NCI-H2196 treated with DMSO at 0.1 percent for 48 hours (cell line): ENCODE measurements at regions not wholly inside any gene's neighbourhood (a gene's known extent, or its start where the extent isn't known, plus 50 kb on each side); places are given as distances from the start of the nearest gene placed in this dataset.

Experiments used
- DNase-seq: peaks from one replicate; lab custom pipeline; 2025; ENCODE audit not compliant: unreplicated experiment; lab: John Stamatoyannopoulos, UW

DNA sequence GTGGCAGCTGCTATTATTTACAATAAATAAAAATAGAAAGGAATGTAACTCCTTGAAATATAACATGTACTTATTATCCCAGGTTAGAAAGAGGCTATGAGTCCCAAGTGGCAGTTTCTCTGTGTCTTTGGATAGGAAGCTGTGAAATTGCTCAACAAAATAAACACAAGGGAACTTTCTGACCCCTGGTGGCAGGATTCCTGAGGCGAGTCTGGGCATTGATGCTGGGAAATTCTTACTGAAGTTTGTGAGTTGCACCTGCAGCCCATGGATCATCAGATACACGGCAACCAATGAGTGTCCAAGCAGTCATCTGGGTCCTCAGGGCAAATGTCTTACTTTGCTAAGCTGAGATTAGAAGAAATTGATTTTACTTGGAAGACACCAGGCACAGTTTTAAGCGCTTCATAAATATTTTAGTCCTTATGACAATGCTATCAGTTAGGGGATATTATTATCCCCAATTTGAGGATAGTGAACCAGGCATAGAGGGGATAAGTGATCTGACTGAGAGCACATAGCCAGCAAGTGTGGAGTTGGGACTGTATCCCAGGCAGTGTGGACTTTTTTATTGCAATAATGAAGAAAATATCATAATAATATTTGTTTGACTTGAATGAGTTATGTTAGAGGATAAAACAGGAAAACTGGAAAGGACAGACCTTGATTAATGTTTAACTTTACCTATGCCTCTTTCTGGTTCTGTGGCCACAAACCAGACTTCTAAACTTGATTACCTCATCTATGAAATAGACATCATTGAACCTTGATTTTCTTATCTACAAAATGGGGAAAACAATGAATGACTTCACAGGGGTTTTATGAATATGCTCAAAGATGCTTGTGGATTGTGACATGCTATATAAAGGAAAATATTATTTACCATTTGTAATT, 265.5 kb upstream of the ADAMTSL1 start:
- no peak for DNase-seq

DNA sequence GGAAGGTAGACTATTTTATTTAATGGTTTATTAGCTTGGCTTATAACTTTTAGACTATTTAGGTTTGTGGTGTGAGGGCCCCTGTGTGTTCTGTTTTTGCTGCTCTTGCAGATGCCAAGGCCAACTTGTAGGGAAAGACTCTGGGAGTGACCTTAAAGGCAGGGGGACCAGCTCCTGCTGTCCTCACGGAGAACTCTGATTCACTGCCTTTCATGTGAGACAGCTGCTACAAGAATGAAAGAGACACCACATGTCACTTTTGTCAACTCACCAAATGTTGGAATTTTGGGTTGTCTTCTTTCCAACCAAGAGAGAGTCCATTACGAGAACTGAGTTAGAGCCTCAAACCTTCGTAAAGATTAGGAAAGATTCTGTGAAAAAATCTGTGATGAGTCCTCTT, 258.3 kb upstream of the ADAMTSL1 start:
- no peak for DNase-seq

DNA sequence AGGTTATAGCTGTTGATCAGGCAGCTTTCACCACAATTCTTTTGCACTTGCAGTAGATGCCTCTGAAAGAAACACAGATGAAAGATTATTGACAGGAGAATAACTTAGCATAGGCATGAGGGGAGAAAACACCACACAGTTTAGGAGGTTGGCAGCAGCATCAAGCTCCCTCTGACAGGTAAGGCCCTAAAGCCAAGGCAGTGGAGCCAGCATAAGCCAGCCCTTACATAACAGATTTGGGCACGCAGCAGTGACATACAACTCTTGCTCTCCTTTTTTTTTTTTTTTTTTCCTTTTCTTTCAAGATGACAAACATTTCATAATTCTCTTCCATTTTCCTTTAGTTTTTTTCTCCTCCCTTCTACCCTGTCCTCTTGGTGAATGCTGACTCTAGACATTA, 257.6 kb upstream of the ADAMTSL1 start:
- DNase-seq = no peak

DNA sequence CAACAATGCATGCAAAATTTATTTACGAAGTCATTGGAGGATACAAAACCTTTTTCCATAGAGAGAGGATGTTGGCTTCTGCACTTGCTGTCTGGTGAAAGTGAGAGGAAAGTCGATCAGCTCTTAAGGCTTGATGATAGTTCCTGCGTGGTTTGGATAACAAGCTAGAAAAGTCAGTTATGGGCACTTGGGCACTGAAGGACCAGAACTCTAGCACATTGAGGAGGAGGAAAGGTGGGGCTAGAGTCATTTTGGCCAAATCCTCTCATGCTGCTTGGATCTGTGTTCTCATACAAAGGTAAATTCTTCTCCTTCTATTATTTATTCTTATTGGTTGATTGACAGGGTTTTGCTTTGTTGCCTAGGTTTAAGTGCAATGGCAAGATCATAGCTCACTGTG, 245.9 kb upstream of the ADAMTSL1 start:
- no peak for DNase-seq

DNA sequence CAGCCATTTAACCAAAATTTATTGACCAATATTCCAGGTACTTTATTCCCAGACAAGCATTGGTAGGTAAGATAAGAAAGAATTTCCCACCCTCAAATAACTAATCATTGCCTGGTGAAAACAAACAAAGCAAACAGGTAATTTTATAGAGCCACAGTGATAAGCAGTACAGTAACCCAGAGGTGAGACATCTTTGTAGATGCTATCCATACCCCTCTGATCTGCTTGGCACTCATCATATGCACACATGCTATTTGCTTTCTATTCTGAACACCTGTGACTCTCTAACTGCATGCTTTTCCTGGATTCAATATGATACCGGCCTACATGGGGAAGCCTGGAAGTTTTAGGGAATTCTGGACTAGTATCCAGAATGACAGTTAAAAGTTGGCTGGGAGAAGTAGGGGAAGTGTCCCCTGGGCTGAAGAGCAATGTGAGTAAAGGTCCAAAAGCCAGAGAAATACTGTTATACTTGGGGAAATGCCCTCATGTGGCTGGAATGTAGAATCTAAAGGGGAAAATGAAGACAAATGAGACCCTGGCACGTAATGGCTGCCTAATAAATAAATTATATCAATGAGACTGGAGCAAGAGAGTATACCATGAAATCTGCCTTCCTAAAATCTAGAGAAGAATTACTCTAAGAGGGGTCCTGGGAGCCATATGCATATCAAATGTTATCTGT, 243.8 kb upstream of the ADAMTSL1 start:
- no peak for DNase-seq

DNA sequence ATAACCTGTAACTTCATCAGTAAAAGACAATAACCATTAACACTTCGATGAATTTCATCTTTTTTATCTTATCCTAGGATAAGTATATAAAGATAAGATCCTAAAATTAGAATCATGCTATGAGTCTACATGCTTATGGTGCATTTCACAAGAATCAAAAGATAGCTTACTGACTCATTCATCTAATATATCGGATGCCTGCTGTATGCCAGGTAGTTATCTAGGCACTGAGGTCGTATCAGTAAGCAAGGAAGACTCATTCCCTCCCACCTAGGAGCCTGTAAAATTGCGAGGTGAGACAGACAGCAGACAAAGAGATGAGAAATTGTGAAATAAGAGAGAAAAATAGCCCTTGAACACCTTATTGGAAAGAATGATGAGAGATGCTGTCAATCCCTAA, 240.6 kb upstream of the ADAMTSL1 start:
- DNase-seq = no peak

DNA sequence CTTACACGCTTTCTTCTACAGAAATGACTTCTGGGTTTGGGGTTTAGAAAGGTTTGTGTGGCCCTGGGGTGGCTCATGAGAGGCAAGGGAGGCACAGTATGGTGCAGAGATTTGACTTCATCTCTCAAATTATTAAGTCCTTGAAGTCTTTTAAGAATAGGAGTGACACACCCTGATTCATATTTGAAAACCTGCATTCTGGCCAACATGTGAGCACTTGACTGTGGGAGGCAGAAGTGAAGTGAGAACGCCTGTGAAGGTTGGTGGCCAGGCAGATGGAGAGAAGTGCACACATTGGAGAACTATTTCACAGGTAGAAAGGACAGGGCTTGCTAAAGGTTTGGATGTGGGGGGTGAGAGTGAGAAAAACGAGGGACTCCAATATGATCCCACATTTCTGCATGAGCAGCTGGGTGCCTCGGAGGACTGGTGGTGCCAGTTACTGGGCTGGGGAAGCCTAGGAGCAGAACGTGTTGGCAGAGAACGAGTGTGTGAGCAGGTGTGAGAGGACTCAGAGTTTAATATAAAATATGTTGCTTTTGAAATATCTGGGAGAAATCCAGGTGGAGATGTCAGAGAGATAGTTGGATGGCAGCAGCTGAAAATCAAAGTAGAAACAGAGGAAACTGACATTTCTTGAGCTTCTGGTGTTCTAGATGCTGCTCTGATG, 240.0 kb upstream of the ADAMTSL1 start:
- no peak for DNase-seq

DNA sequence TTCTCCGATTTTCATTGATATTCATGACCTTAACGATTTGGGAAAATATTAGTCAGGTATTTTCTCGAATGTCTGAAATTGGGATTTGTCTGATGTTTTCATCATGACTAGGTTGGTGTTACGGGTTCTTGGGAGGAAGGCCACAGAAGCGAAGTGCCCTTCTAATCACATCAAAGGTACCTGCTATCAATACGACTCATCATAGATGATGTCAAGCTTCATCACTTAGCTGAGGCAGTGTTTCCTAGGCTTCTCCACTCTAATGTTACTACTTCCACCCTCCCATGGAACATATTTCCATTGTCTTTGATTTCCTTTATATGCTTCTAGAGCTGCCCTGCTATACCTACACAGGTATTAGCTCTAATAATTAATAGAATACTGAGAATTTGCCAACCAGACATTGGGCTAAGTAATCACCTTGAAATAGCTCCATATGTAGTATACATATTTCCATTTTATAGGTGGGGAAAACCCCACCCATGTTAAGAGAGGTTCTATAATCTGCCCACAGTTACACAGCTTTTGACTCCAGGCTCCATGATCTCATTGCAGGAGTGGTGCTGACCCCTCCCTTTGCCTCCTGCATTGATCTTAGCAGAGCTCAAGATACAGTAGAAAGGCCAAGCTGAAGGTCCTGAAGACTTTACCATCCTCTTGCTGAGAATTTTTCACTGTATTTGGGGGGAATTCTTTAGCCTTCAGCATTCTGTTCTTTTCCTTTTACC, 238.6 kb upstream of the ADAMTSL1 start:
- DNase-seq = no peak

DNA sequence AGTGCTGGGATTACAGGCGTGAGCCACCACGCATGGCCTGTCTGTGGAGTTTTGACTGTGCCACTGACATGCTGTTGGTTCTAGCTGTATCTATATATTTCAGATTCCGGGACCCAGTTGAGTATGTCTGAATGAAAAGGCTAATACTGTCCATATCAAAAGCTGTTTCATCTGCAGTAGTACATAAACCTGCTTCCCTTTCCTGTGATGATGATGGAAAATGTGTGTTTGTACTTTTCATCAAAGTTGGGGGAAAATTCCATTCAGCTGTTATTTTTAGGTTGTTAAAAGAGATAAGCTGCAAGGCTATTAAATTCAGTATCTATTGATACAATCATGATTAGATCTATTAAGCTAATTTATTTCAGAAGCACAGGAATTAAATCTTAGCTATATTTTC, 237.6 kb upstream of the ADAMTSL1 start:
- no peak for DNase-seq

DNA sequence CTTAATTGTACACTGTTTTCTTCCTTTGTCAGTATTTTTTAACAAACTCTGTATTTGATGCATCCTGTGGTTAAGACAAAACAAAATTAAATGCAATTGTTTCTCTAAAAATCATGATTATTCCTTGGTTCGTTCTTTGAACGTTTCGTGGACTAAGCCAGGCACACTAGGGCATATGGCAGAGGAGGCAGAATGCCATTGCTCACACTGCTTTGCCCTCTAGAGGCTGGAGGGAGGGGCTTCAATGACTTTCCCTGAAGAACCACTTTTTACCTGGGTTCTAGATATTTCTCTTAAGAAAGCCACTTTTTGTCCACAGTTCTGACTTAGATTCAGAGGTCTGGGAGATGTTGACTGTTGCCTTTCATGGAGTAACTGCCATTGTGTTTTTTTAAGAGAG, 236.2 kb upstream of the ADAMTSL1 start:
- no peak for DNase-seq

DNA sequence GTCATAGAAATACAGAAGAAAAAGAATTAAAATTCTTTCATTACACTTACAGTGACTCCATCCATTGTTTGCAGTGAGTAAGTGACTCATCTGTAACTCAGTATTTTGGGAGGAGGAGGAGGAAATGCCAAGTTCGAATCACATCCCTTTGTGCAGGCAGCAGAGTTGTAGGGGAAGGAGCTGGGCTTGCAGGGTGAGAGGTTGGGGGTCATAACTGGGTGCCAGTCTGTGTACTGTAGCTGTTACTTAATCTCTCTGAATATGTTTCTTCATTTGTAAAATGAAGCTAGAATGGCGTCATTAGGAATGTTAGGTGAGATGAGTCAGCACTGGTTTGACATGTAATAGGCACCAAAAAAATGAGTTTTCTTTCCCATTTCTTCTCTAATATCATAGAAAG, 235.7 kb upstream of the ADAMTSL1 start:
- no peak for DNase-seq

DNA sequence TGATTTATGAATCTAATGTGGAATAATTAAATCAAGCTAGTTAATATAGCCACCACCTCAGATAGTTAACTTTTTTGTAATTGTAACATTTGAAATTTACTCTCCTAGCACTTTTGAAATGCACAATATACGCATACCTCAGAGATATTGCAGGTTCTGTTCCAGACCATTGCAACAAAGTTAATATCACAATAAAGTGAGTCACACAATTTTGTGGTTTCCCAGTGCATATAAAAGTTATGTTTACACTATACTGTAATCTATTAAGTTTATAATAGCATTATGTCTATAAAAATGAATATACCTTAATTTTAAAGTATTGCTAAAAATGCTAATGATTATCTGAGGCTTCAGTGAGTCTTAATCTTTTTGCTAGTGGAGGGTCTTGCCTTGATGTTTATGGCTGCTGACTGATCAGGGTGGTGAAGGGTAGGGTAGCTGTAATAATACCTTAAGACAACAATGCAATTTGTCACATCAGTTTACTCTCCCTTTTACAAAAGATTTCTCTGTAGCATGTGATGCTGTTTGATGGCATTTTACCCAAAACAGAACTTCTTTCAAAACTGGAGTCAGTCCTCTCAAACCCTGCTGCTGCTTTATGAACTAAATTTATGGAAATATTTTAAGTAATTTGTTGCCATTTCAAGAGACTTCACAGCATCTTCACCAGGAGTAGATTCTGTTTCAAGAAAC, 235.1 kb upstream of the ADAMTSL1 start:
- DNase-seq = no peak

DNA sequence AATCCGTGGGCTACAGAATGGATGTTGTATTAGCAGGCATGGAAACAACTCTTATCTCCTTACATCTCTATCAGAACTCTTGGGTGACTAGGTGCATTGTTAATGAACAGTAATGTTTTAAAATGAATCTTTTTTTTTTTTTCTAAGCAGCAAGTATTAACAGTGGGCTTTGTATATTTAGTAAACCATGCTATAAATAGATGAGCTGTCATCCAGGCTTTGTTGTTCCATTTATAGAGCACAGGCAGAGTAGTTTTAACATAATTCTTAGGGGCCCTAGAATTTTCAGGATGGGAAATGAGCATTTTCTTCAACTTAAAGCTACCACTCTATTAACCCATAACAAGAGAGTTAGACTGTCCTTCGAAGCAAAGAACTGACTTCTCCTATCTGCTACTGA, 233.7 kb upstream of the ADAMTSL1 start:
- no peak for DNase-seq

DNA sequence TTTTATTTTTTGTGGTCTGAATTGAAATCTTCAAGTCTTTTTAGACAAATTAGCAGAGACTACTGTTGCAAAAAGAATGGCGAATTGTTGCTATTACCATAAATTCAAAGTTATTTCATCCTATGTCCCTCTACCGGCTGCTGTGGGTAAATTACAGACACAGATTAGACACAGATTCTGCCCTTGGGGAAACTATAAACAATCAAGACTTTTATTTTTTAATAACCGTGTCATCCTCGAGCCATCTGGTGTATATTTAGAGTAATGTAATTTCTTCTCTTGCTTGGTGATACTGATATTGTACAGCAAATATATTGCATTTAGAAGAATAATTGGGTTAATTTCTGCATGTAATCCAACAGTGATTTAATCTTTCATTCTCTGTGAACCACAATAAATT, 228.0 kb upstream of the ADAMTSL1 start:
- DNase-seq = no peak

DNA sequence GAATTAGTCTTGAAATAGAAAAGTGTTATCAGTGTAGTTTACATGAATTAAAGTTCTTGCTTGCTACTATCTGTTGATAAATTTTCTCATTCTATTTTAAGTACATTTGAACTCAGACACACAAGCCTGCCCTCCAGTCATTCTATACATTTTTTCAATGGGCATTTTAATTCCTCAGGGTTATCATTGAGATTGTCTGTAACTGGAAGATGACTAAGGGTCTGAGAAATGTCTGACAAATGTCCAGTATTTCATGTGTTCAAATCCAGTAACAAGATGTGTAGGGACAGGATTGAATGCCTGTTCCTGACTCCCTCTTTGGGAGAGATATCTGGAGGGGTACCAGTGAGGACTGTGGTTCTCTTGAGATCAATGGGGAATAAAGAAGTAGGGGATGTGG, 223.9 kb upstream of the ADAMTSL1 start:
- DNase-seq = no peak

DNA sequence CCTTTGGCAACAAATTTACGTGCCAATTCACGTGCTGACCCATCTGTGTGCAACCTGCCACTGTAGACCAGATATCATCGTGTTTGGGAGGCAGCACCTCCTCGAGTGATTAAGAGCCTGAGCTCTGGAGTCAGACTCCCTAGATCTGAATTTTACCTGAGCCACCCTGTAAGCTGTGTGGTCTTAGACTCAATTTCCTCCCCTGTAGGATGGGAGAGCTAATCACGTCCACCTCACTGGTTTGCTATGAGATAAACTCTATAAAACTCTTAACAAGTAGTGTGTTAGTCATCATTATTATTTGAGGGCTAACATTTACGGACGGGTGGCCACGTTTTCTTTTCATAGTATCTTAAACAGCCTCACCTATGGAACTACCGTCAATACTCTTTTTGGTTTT, 220.0 kb upstream of the ADAMTSL1 start:
- DNase-seq = no peak

DNA sequence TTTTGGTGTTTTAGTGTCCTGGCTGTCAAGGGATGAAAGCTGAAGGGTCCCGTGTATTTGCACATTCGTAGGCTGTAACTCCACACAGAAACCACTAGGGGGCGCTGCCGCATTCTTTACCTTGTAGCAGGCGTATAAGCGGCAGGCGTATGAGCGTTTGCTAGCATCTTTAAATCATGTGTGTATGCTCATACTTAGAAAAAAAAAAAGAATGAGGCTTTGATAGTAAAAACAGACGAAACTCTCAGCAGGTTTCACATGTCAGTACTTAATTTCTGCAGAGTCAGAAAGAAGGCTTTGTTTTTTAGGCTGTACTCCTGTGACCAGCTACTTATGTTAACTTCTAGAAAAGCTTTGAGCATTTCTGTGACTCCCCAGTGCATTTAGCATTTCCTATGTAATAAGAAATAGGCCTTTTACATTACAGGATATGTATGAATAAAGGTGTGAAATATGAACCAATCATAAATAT, 218.8 kb upstream of the ADAMTSL1 start:
- peak; percentile 81 for DNase-seq

DNA sequence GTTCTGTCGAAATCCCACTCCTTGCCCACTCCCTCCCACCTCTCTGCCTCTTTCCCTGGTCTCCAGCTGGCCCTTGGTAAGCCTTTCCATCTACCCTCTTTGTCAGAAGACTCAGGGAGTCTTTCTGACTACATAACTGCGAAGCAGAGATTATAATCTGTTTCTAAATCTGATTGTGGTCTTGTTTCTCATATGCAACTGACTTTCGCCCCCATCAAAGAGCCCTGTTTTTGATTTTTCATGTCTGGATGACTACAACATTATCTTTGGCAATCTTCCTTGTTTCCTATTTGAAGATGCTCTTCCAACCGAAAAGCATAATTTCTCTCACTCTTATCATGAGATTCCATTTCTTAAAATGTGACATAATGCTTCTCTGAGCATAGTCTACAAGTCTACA, 218.2 kb upstream of the ADAMTSL1 start:
- DNase-seq = no peak

DNA sequence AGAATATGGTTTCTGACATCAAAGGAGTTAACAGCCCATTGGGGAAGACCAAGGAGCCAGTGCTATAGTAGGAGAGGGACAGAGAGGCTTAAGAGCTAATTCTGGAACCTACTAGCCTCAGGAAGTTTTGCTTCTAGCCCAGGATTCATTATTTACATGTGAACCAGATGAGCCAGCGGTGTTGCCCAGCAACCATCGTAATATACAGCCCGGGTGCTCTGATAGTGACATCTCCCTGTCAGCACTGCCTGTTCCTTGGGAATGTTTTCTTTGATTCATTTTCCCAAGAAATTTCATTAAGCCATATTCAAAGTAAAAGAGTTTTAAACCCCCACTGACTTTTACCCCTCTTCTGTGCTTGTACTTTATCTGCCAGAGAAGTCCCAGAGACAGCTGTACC, 217.4 kb upstream of the ADAMTSL1 start:
- no peak for DNase-seq

DNA sequence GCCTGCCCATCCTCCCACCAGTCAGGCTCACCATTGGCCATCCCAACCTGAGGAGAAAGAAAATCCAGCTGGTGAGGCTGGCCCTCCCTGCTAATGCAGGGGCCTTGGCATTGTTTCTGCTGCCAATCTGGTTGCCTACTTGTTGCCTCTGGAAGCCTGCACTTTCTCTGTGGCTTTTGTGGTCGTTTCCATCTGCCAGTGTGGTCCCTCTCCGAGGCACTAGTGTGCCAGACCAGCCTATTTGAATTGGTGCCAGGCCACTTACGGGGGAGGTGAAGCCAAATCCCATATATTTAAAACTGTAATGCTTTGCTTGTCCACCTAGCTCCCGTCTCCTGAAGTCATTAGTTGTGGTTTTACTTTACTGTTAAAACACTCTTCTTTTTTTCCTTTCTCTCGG, 213.4 kb upstream of the ADAMTSL1 start:
- DNase-seq = peak; percentile 78

DNA sequence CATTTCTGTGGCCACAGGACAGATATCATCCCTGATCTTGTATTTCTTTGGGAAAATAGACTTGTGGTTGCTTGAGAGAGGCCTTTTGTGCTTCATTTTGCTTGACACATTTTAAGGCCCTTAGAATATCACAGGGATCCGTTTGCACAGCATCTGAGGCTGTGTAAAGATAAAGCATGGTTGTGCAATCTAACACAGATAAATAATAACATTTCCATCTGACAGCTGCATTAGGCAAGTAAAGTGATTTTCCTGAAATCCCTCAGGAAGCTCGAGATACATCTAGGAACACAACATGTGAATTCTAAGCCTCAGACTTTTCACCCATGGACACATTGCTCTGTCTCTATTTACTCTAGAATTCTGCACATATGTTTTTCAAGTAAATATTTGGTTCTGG, 212.8 kb upstream of the ADAMTSL1 start:
- no peak for DNase-seq
